Stimulated activated naive B cell treated with anti-CD40 and anti-IgM and Interleukin-4, amounts not matched to agents 10 μg/mL and 1 μg/mL and 100 μg/mL, for 72 hours (primary cell): ENCODE measurements at regions not wholly inside any gene's neighbourhood (a gene's known extent, or its start where the extent isn't known, plus 50 kb on each side); places are given as distances from the start of the nearest gene placed in this dataset.

ENCODE experiments used
- ATAC-seq, 2 donors: fragments of 150-1000 bp; cut with Tn5 transposase; replicated peaks; 2 replicates each; pipeline ENCODE4 v1.10.0; 2021; ENCODE audit warnings: moderate library complexity in 1 of 2
- DNase-seq: peaks from one replicate; pipeline ENCODE4 v3.0.0; 2021
- H3K27ac Mint-ChIP-seq: one replicate; pipeline ENCODE4 v1.8.0; 2022; ENCODE audit warnings: mild to moderate bottlenecking, mixed read lengths
- H3K27me3 Mint-ChIP-seq, 2 donors: one replicate each; pipeline ENCODE4 v1.8.0; 2022; ENCODE audit warnings: mixed read lengths in 2 of 2
- H3K36me3 Mint-ChIP-seq, 2 donors: one replicate each; pipeline ENCODE4 v1.8.0; 2022; ENCODE audit warnings: mixed read lengths in 2 of 2, mild to moderate bottlenecking in 1 of 2
- H3K4me1 Mint-ChIP-seq, 2 donors: one replicate each; pipeline ENCODE4 v1.8.0; 2022; ENCODE audit warnings: mixed read lengths in 2 of 2, mild to moderate bottlenecking in 1 of 2
- H3K4me3 Mint-ChIP-seq, 2 donors: one replicate each; pipeline ENCODE4 v1.8.0; 2022; ENCODE audit warnings: mild to moderate bottlenecking in 2 of 2, mixed read lengths in 2 of 2, moderate library complexity in 1 of 2
- H3K9me3 Mint-ChIP-seq, 2 donors: one replicate each; pipeline ENCODE4 v1.8.0; 2022; ENCODE audit warnings: mixed read lengths in 2 of 2, mild to moderate bottlenecking in 1 of 2

DNA sequence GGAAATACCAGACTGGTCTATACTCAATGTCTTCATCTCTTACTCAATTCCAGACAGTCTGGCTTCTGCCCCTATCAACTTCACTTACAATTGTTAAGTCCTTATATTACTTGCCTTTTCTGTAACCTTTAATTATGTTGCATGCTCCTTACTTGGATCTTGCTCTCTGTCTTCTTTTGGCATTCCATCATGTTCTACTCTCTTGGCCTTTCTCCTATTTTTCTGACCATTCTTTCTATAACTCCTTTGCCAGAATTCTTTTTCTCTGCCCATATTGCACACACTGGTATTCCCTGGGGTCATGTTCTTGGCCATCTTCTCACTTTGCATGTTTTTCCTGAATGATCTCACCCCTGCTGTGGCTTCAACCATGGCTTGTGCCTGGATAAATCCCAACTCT lies 209.8 kb upstream of the ZNF462 start:
- Mint-ChIP-seq H3K9me3 (peaks cover 3 to 8% of the 10 kb centered on the region in 2 donors), H3K27me3 (peaks cover 4 to 7% of the 10 kb centered on the region in 2 donors), H3K4me1 (no peaks in the 10 kb centered on the region), H3K36me3 (no peaks in the 10 kb centered on the region), H3K4me3 (no peak overlapping the region), H3K27ac (no peak overlapping the region)
- DNase-seq (no peak), ATAC-seq (no peak)

DNA sequence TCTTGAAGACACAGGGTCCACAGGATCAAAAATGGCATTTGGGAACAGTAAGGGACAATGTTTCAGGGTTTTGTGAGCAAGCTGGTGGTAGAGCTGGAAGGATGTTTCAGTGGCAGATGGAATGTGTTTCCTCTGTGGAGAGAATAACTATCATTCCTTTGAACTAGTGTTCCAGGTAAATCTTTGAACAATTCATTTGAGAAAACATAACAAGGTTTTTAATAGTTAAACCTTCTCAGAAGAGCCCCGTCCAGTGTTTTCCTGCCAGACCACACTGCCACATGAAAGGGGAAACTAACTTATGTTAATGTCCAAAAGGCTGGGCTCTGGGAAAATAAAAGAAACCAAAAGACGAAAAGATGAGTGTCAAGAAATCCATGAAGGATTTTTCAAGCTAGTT lies 207.0 kb upstream of the ZNF462 start:
- Mint-ChIP-seq H3K9me3 (peaks cover 5 to 11% of the 10 kb centered on the region in 2 donors), H3K4me3 (no peak overlapping the region), H3K27me3 (peaks cover 4 to 7% of the 10 kb centered on the region in 2 donors), H3K36me3 (no peaks in the 10 kb centered on the region), H3K27ac (no peak overlapping the region), H3K4me1 (no peaks in the 10 kb centered on the region)
- DNase-seq (no peak), ATAC-seq (no peak)

DNA sequence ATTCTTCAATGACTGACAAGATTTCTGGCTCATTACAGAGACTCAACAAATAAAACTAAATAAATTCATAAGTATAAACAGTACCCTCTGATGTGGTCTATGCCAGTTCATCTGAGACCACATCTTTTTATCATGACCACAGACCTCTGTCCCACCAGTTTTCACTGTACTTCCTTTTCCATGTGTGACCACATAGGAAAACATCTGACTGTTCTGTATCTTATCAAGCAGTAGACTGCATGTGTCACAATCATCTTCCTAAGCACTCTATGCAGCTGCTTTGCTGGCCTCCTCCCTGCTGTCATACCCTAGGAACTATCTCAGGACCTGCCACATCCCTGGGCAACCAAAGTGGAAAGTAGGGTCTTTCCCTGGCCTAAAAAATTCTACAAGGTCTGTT lies 205.0 kb upstream of the ZNF462 start:
- Mint-ChIP-seq H3K9me3 (peaks cover 5 to 11% of the 10 kb centered on the region in 2 donors), H3K4me1 (no peaks in the 10 kb centered on the region), H3K27me3 (peaks cover 4 to 7% of the 10 kb centered on the region in 2 donors), H3K36me3 (no peaks in the 10 kb centered on the region), H3K27ac (no peak overlapping the region), H3K4me3 (no peak overlapping the region)
- DNase-seq (no peak), ATAC-seq (peak in 1 of 2 donors; percentile 10)

DNA sequence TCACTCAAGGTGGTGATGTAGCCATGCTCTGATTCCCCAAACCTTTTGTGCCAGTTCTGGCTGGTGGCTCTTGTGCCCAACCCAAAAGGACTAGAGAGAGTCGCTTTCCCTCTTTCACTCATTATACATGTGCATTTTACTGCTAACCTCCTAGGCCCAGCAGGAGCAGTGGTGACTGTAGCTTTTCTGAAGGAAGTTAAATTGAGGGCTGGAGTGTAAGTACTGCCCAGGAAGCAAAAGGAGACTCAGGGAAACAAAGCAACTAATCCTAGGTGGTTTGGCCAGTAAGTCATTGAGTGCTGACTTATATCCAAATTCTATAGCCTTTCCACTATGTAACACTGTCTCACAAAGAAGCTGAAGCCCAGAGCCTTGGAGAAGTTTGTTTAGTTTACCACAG lies 194.4 kb upstream of the ZNF462 start:
- ATAC-seq (no peak), DNase-seq (no peak)
- no peak overlapping the region for H3K4me3 Mint-ChIP-seq
- no peak overlapping the region for H3K27ac Mint-ChIP-seq
- no peaks in the 10 kb centered on the region for H3K36me3 Mint-ChIP-seq
- H3K4me1 Mint-ChIP-seq: no peaks in the 10 kb centered on the region
- no peaks in the 10 kb centered on the region for H3K9me3 Mint-ChIP-seq
- H3K27me3 Mint-ChIP-seq: no peaks in the 10 kb centered on the region

DNA sequence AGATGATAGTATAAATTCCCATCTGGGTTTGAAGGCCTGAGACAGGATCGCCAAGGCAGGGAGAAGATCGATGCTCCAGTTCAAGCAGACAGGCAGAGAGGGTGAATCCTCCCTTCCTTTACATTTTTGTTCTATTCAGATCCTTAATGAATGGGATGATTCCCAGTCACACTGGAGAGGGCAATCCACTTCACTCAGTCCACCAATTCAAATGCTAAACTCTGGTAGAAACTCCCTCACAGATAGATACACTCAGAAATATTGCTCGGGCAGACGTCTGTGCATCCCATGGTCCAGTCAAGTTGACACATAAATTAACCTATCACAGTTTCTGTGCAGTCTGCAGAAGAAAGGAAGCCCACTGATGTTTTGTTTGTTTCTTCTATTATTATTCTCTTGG lies 193.1 kb upstream of the ZNF462 start:
- H3K4me1 Mint-ChIP-seq: no peaks in the 10 kb centered on the region
- ATAC-seq: no peak
- no peak overlapping the region for H3K4me3 Mint-ChIP-seq
- H3K27ac Mint-ChIP-seq: no peak overlapping the region
- DNase-seq: no peak
- H3K27me3 Mint-ChIP-seq: no peaks in the 10 kb centered on the region
- no peaks in the 10 kb centered on the region for H3K36me3 Mint-ChIP-seq
- H3K9me3 Mint-ChIP-seq: no peaks in the 10 kb centered on the region

DNA sequence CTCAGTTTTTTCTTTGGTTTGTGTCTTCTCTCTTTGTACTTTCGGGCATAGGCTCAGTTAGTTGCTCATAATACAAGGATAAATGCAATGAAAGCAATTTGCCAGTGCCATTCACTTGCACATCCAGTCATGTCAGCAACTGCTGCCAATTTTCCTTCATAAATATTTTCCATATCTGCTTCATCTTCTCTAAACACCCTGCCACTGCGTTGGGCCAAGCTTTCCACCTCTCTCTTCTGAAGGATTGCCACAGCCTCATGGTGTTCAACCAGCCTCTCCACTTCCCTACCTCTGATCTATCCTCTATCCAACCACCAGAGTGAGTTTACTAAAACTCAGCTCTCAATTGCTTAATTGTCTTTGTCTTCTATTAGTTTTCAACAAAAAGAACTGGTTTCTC lies 192.5 kb upstream of the ZNF462 start:
- ATAC-seq: no peak
- H3K4me3 Mint-ChIP-seq: no peak overlapping the region
- no peak for DNase-seq
- H3K27me3 Mint-ChIP-seq: no peaks in the 10 kb centered on the region
- H3K9me3 Mint-ChIP-seq: no peaks in the 10 kb centered on the region
- H3K4me1 Mint-ChIP-seq: no peaks in the 10 kb centered on the region
- H3K27ac Mint-ChIP-seq: no peak overlapping the region
- H3K36me3 Mint-ChIP-seq: no peaks in the 10 kb centered on the region

DNA sequence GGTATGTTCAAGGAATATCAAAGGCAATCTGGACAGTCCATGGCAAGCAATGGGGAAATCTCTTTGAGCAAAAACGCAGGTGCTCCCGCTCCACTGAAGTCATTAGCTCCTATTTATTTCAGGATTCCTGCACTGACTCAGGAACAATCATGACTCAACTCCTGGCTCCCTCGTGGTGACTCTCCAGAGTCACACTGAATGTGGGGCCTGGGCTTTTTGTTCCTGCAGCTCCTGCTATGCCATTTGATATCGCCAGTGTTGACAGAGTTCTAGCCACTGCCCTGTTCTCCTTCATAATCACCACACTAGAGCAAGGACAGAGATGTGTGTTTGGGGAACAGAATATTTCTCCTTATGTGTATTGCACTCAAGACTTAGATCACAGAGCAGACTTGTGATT lies 187.2 kb upstream of the ZNF462 start:
- ATAC-seq (no peak), DNase-seq (no peak)
- no peaks in the 10 kb centered on the region for H3K36me3 Mint-ChIP-seq
- no peak overlapping the region for H3K27ac Mint-ChIP-seq
- no peak overlapping the region for H3K4me3 Mint-ChIP-seq
- H3K27me3 Mint-ChIP-seq: no peaks in the 10 kb centered on the region
- no peaks in the 10 kb centered on the region for H3K9me3 Mint-ChIP-seq
- H3K4me1 Mint-ChIP-seq: no peaks in the 10 kb centered on the region

DNA sequence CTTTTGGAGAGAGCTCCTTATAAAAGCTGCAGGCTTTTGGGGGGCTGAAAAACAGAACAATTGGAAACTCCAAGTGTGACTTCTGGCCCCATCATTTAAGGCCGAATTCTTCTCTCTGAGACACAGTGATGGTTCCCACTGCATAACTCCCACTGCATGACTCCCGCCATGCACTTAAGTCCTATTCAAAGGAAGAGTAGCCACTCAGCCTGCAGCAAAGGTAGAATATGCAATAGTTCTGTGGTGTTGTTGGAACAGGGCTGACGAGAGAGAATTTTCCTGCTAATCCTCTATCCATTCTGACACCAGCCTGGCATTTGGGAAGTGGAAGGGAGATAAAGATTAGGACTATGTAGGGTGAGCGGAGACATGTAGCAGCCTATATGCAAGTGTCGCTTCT lies 185.6 kb upstream of the ZNF462 start:
- Mint-ChIP-seq H3K36me3 (no peaks in the 10 kb centered on the region), H3K4me3 (no peak overlapping the region), H3K27me3 (no peaks in the 10 kb centered on the region), H3K9me3 (no peaks in the 10 kb centered on the region), H3K4me1 (no peaks in the 10 kb centered on the region), H3K27ac (no peak overlapping the region)
- no peak for DNase-seq
- ATAC-seq: no peak

DNA sequence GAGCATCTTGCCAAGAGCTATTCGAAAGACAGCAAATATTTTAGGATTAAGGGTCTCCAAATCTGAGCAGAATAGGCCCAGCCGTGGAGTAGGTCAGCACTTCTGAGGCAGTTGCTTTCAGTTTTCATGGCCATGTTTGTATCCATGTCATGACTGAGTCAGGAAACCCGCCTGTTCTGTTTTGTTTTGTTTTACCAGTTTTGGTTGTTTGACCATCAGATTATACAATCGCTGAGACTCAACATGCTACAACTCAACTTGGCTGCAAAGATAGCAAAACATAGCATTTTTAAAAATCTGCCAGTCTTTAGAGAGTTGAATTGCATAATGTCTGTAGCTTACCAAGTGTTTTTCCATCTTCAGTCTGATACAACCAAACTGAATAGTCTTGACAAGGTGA lies 185.1 kb upstream of the ZNF462 start:
- no peaks in the 10 kb centered on the region for H3K36me3 Mint-ChIP-seq
- H3K27ac Mint-ChIP-seq: no peak overlapping the region
- no peaks in the 10 kb centered on the region for H3K4me1 Mint-ChIP-seq
- no peak overlapping the region for H3K4me3 Mint-ChIP-seq
- no peaks in the 10 kb centered on the region for H3K9me3 Mint-ChIP-seq
- DNase-seq (no peak), ATAC-seq (no peak)
- H3K27me3 Mint-ChIP-seq: no peaks in the 10 kb centered on the region

DNA sequence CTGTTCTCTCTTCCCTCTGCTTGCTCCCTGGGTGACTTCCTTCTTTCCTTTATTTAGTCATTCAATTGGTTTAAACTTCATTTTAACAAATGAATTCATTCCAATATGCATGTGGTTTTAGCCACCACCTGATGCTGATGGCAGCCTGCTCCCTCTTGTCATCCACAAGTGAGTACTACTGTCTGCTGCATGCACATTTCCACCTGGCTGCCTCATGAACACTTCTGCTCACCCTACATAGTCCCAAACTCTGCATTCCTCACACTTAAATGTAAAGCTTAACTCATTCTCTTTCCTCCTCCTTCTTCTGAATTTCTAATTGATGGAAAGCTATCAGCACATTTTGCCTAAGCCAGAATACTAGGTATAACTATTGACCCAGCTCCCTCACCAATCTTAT lies 184.7 kb upstream of the ZNF462 start:
- H3K36me3 Mint-ChIP-seq: no peaks in the 10 kb centered on the region
- H3K4me1 Mint-ChIP-seq: no peaks in the 10 kb centered on the region
- no peak for ATAC-seq
- H3K9me3 Mint-ChIP-seq: no peaks in the 10 kb centered on the region
- no peak overlapping the region for H3K27ac Mint-ChIP-seq
- no peak overlapping the region for H3K4me3 Mint-ChIP-seq
- H3K27me3 Mint-ChIP-seq: no peaks in the 10 kb centered on the region
- no peak for DNase-seq

DNA sequence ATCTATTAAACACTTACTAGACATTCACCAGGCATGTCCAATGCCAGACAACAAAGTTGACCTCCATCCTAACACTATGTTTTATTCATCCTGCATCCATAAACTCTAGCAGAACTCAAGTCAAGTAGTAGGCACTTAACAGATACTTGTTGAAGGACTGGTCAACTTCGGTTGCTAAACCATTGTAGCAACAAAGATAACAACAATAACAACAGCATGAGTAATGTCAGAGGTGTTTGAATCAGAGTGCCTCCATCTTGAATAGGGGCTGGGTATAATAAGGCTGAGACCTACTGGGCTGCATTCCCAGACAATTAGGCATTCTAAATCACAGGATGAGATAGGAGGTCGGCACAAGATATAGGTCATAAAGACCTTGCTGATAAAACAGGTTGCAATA lies 180.5 kb upstream of the ZNF462 start:
- Mint-ChIP-seq H3K36me3 (no peaks in the 10 kb centered on the region), H3K4me3 (no peak overlapping the region), H3K27ac (no peak overlapping the region), H3K27me3 (peaks cover 0 to 5% of the 10 kb centered on the region in 2 donors), H3K4me1 (no peaks in the 10 kb centered on the region), H3K9me3 (no peaks in the 10 kb centered on the region)
- ATAC-seq (no peak), DNase-seq (no peak)

DNA sequence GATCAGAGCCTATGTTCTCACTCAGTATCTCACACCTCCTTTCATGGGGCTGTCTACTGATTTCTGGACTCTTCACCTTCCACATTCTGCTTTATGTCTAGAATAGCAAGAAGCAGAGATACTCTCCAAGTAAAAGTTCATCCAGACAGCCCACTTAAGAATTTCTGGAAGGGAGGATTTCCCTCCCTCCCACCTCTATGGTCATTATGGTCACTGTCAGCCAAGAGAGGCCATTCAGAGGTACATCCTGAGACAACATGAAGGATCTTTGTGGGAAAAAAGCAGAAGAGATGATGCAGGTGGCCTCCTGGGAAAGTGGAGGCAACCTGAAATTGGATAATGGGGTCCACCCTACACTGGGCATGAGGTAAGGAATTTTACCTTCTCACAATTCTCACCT lies 179.5 kb upstream of the ZNF462 start:
- Mint-ChIP-seq H3K4me1 (no peaks in the 10 kb centered on the region), H3K27ac (no peak overlapping the region), H3K9me3 (no peaks in the 10 kb centered on the region), H3K36me3 (no peaks in the 10 kb centered on the region), H3K27me3 (peaks cover 0 to 5% of the 10 kb centered on the region in 2 donors), H3K4me3 (no peak overlapping the region)
- DNase-seq (no peak), ATAC-seq (no peak)

DNA sequence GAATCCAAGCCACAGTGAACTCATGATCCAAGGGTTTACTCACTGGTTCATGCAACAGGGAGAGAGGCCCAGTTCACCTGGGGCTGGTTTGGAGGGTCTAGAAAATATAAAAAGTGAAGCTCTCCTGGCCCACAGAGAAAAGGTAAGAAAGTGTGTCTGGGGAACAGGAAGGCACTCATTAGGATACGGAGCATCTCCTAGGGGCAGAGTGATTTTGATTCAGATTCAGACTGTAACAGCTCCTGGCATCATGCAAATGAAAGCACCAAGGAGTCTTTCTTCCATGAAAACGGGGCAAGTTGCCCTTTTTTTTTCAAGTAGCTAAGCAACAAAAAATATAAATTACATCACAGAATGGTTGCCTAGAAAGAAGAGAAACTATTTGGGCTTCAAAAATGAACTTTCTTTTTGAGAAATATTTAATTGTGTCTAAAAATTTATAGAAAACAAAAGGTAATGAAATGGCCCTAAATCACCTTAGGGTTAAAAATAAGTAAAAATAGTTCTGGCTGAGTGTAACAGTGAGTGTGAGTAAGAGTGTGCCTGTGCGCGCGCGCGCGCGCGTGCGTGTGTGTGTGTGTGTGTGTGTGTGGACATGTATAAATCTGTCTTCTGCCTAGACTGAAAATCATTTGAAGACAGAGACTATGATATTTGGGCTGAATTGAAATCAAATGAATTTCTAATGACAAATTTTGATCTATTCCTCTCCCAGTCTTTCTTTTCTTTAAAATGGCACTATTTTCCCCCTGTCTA lies 177.8 kb upstream of the ZNF462 start:
- H3K4me1 Mint-ChIP-seq: no peaks in the 10 kb centered on the region
- no peak for DNase-seq
- H3K36me3 Mint-ChIP-seq: no peaks in the 10 kb centered on the region
- no peak for ATAC-seq
- H3K27ac Mint-ChIP-seq: no peak overlapping the region
- no peaks in the 10 kb centered on the region for H3K9me3 Mint-ChIP-seq
- H3K4me3 Mint-ChIP-seq: no peak overlapping the region
- H3K27me3 Mint-ChIP-seq: peaks cover 0 to 5% of the 10 kb centered on the region in 2 donors

DNA sequence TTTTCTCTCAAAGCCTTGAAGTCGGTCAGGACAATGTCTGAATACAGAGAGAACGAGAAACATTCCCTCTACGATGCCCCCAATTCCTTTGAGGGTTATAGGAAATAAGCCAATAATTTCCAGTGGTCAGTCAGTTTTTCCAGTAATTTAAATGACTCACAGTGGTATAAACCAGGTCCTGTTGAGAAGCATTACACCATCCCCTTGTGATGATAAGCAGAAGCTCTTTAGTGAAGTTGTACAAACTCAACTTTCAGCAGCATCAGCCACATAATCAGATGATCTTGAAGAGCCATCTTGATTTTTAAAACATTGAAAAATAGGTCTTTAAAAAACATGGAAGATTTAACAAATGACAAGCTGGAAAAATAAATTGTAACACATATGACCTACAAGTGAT lies 173.9 kb upstream of the ZNF462 start:
- no peaks in the 10 kb centered on the region for H3K4me1 Mint-ChIP-seq
- H3K9me3 Mint-ChIP-seq: peaks cover 0 to 2% of the 10 kb centered on the region in 2 donors
- H3K36me3 Mint-ChIP-seq: no peaks in the 10 kb centered on the region
- no peak for ATAC-seq
- H3K4me3 Mint-ChIP-seq: no peak overlapping the region
- no peak for DNase-seq
- H3K27me3 Mint-ChIP-seq: no peaks in the 10 kb centered on the region
- no peak overlapping the region for H3K27ac Mint-ChIP-seq

DNA sequence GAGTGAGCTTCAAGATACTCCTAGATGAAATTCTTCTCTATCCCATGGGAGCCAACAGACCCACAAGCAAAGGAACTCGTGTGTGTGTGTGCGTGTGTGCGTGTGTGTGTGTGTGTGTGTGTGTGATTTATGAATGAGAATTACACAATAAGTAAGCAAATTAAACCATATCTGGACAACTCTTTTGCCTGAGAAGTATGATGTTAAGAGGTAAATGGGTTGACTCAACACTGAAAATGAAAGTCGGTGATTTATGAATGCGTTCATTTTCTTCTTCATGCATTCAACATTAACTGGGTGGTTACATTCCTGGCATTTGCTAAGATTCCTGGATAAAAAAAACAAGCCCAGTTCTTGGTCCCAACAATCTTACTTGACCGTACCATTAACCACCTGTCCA lies 171.3 kb upstream of the ZNF462 start:
- ATAC-seq (no peak), DNase-seq (no peak)
- no peaks in the 10 kb centered on the region for H3K27me3 Mint-ChIP-seq
- peaks cover 0 to 2% of the 10 kb centered on the region in 2 donors for H3K9me3 Mint-ChIP-seq
- H3K36me3 Mint-ChIP-seq: no peaks in the 10 kb centered on the region
- no peaks in the 10 kb centered on the region for H3K4me1 Mint-ChIP-seq
- no peak overlapping the region for H3K4me3 Mint-ChIP-seq
- no peak overlapping the region for H3K27ac Mint-ChIP-seq

DNA sequence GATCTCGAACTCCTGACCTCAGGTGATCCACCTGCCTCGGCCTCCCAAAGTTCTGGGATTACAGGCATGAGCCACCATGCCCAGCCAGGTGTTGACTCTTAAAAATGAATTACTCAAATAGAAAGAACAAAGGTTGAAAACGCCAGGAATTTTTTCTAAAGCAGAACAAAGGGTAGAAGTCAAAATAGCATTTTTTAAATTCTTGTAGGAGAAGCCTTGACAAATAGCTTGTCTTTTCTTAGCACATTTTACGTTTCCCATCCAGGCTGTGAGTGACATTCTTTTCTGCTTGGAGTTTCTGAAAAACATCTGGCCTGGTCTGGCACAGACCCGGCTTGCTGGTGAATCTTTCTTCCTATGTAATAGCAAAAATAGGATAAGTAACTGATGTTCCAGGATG lies 169.4 kb upstream of the ZNF462 start:
- no peaks in the 10 kb centered on the region for H3K4me1 Mint-ChIP-seq
- DNase-seq (no peak), ATAC-seq (no peak)
- H3K36me3 Mint-ChIP-seq: no peaks in the 10 kb centered on the region
- no peak overlapping the region for H3K27ac Mint-ChIP-seq
- no peak overlapping the region for H3K4me3 Mint-ChIP-seq
- H3K9me3 Mint-ChIP-seq: peaks cover 0 to 2% of the 10 kb centered on the region in 2 donors
- H3K27me3 Mint-ChIP-seq: no peaks in the 10 kb centered on the region
